ENCODE measurements at regions not wholly inside any gene's neighbourhood (a gene's known extent, or its start where the extent isn't known, plus 50 kb on each side); places are given as distances from the start of the nearest gene placed in this dataset.

DNA sequence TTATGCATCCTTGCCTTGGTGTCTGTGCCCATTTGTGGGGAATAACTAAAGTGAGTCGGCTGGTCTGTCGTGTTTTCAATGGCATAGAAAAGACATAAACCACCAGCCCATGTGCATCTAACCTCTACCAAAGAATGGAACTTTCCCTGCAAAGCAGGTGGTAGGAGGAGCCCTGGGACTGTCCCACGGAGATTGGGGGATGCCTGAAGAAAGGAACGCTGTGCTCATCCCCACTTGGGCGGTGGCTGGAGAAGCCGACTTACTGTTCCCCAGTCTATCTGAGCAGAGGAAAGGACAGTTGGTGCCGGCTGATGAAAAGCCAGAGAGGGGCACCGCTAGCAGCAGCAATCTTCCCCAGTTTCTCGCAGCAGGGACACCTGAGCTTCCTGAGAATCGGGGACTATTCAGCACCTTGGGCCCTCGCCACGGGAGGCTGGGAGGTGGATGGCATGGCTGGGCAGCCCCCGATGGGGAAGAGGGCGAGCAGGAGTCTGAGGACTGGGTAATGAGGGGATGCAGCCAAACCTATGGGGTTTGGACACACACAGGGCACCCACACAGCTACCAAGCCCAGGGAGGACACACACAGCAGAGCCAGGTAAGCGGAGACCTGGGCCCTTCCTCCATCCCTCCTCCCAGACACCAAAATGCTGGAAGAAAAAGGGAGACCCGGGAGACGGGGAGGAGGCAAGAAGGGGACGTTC, 53.7 kb upstream of the AGAP1 start:
- TF ChIP-seq TAF1 (IDR thresholded peaks at IDR 0.05; ENCODE audit: low read depth, low read length) (no peak), RAD21 (IDR thresholded peaks at IDR 0.05 in 1 of 2, conservative IDR thresholded peaks at IDR 0.05 in 1 of 2; ENCODE audit: low read depth in 2 of 2, low read length in 2 of 2) (no peak), EGR1 (IDR thresholded peaks at IDR 0.05; ENCODE audit: borderline replicate concordance, low read depth, low read length) (no peak), JUN (IDR thresholded peaks at IDR 0.05; ENCODE audit: low read depth, low read length) (no peak), EZH2 (IDR thresholded peaks at IDR 0.05; ENCODE audit: low read depth, low read length, severe bottlenecking) (no peak), JUND (IDR thresholded peaks at IDR 0.05; ENCODE audit: low read length) (no peak), CREB1 (IDR thresholded peaks at IDR 0.05) (no peak), TBP (IDR thresholded peaks at IDR 0.05; ENCODE audit: low read depth, low read length) (no peak), PHF8 (conservative IDR thresholded peaks at IDR 0.05; ENCODE audit: low read depth, low read length) (no peak), POU5F1 (IDR thresholded peaks at IDR 0.05; ENCODE audit: low read depth, low read length) (no peak), EP300 (IDR thresholded peaks at IDR 0.05; ENCODE audit: borderline replicate concordance in 1 of 2, low read depth in 2 of 2, low read length in 2 of 2) (no peak), POLR2A (IDR thresholded peaks at IDR 0.05; ENCODE audit: control extremely low read depth in 1 of 2, low read depth in 2 of 2, low read length in 2 of 2) (no peak)
- TF ChIP-seq, protein P1, sequence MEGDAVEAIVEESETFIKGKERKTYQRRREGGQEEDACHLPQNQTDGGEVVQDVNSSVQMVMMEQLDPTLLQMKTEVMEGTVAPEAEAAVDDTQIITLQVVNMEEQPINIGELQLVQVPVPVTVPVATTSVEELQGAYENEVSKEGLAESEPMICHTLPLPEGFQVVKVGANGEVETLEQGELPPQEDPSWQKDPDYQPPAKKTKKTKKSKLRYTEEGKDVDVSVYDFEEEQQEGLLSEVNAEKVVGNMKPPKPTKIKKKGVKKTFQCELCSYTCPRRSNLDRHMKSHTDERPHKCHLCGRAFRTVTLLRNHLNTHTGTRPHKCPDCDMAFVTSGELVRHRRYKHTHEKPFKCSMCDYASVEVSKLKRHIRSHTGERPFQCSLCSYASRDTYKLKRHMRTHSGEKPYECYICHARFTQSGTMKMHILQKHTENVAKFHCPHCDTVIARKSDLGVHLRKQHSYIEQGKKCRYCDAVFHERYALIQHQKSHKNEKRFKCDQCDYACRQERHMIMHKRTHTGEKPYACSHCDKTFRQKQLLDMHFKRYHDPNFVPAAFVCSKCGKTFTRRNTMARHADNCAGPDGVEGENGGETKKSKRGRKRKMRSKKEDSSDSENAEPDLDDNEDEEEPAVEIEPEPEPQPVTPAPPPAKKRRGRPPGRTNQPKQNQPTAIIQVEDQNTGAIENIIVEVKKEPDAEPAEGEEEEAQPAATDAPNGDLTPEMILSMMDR (IDR thresholded peaks at IDR 0.05; ENCODE audit: control extremely low read depth in 1 of 3, insufficient read depth in 1 of 3, low read depth in 1 of 3, low read length in 3 of 3): no peak
- TF ChIP-seq, protein P2, sequence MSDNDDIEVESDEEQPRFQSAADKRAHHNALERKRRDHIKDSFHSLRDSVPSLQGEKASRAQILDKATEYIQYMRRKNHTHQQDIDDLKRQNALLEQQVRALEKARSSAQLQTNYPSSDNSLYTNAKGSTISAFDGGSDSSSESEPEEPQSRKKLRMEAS (IDR thresholded peaks at IDR 0.05): no peak
